ENCODE measurements at regions not wholly inside any gene's neighbourhood (a gene's known extent, or its start where the extent isn't known, plus 50 kb on each side); places are given as distances from the start of the nearest gene placed in this dataset.

- TF ChIP-seq CTCF (IDR thresholded peaks at IDR 0.05; ENCODE audit: low read depth, low read length) (no peak), POLR2A (IDR thresholded peaks at IDR 0.05; ENCODE audit: extremely low read depth, insufficient read length) (no peak), MYC (IDR thresholded peaks at IDR 0.05; ENCODE audit: low read depth, low read length) (no peak), MAX (IDR thresholded peaks at IDR 0.05; ENCODE audit: low read depth, low read length) (no peak)
These were observed 929.6 kb upstream of the ATXN8OS start for GRCh38 chr13:69178000-69178399.
